K562 (cell line): ENCODE measurements at regions not wholly inside any gene's neighbourhood (a gene's known extent, or its start where the extent isn't known, plus 50 kb on each side); places are given as distances from the start of the nearest gene placed in this dataset.

Experiments
- ATAC-seq: fragments of 200-7000 bp; cut with Tn5 transposase; 3 replicates; pipeline ENCODE4 v1.9.1; 2020; ENCODE audit warnings: moderate library complexity
- BruUV-seq: library from RNA; stranded (reverse); fragments of 400-500 nt; replicated peaks from 2 replicates; lab custom pipeline; 2021; lab: Mats Ljungman, UMichigan
- CTCF ChIA-PET: fragments of 300-600 bp; formaldehyde crosslinking; extraction: SDS; loops from one replicate; lab custom pipeline; 2021; ENCODE audit warnings: low intra/inter-chr PET ratio; lab: Yijun Ruan, JAX
- POLR2A ChIA-PET: fragments of 300-600, 350-650 bp; sonication (Branson Sonifier 250); formaldehyde crosslinking; extraction: SDS; loops from one replicate; lab custom pipeline; 2021; ENCODE audit warnings: antibody characterized with exemption, inconsistent platforms; lab: Yijun Ruan, JAX
- DNase-seq, 4 experiments: peaks; one replicate each; pipeline versions ENCODE4 v3.0.0 to v3.0.0-alpha.2; 2011 to 2018; ENCODE audit warnings: low spot score in 3 of 4, mixed read lengths in 3 of 4; ENCODE audit errors: extremely low read depth in 1 of 4
- FAIRE-seq: peaks from 2 replicates; lab custom pipeline; 2011; peaks lifted over from hg19 to GRCh38; lab: Jason Lieb, UNC
- H2AFZ ChIP-seq: 2 replicates; pipeline ENCODE4 v1.6.0; 2011; ENCODE audit warnings: low read depth, low read length, control low read depth, inconsistent platforms
- H3K27ac ChIP-seq: fragments of 200-600 bp; 3 replicates; pipeline ENCODE4 v1.8.0; 2011; ENCODE audit warnings: low read depth, mild to moderate bottlenecking, control low read depth, inconsistent platforms, low read length, moderate library complexity, mixed read lengths; ENCODE audit errors: extremely low read depth
- H3K27me3 ChIP-seq, 2 experiments: fragments of 300-600 bp in 1 of 2; 2 replicates in 1 of 2; 3 replicates in 1 of 2; pipeline versions ENCODE4 v1.6.0 to v1.8.0; 2011; ENCODE audit warnings: inconsistent platforms in 2 of 2, low read length in 2 of 2, mild to moderate bottlenecking in 1 of 2, mixed read lengths in 1 of 2, moderate library complexity in 1 of 2; ENCODE audit not compliant: control insufficient read depth in 2 of 2, insufficient read depth in 2 of 2
- H3K36me3 ChIP-seq: fragments of 300-600 bp; 3 replicates; pipeline ENCODE4 v1.8.0; 2011; ENCODE audit warnings: mild to moderate bottlenecking, low read length, inconsistent platforms; ENCODE audit not compliant: control insufficient read depth, insufficient read depth
- H3K4me1 ChIP-seq, 2 experiments: fragments of 200-600 bp in 1 of 2; replicated peaks in 1 of 2; 2 replicates in 1 of 2; 3 replicates in 1 of 2; pipeline versions ENCODE4 v1.5.1 to v1.8.0; 2011; ENCODE audit warnings: inconsistent platforms in 2 of 2, low read length in 2 of 2, mild to moderate bottlenecking in 1 of 2, mixed read lengths in 1 of 2, moderate library complexity in 1 of 2; ENCODE audit not compliant: control insufficient read depth in 2 of 2, insufficient read depth in 2 of 2
- H3K4me2 ChIP-seq: 2 replicates; pipeline ENCODE4 v1.6.1; 2011; ENCODE audit warnings: low read length, control low read depth, inconsistent platforms, mixed read lengths; ENCODE audit not compliant: insufficient read depth
- H3K4me3 ChIP-seq: fragments of 200-600 bp; sonication (generic), shearing (Covaris generic); 2 replicates; pipeline ENCODE4 v1.5.1; 2016; ENCODE audit warnings: control low read depth, inconsistent platforms
- H3K79me2 ChIP-seq: fragments of 200-600 bp; 3 replicates; pipeline ENCODE4 v1.8.0; 2011; ENCODE audit warnings: low read length, inconsistent platforms; ENCODE audit not compliant: control insufficient read depth, insufficient read depth
- H3K9ac ChIP-seq, 2 experiments: 2 replicates each; pipeline versions ENCODE4 v1.6.0 to v1.6.1; 2011; ENCODE audit warnings: low read depth in 2 of 2, low read length in 2 of 2, control low read depth in 1 of 2, inconsistent platforms in 1 of 2, mild to moderate bottlenecking in 1 of 2, mixed read lengths in 1 of 2; ENCODE audit not compliant: insufficient read depth in 1 of 2
- H3K9me1 ChIP-seq: one replicate; pipeline ENCODE4 v1.6.0; 2011; ENCODE audit warnings: inconsistent platforms, mild to moderate bottlenecking, low read length, moderate library complexity; ENCODE audit not compliant: control insufficient read depth, insufficient read depth
- H3K9me3 ChIP-seq: replicated peaks from 2 replicates; pipeline ENCODE4 v1.5.1; 2011; ENCODE audit warnings: low read depth, low read length, inconsistent platforms; ENCODE audit not compliant: control insufficient read depth, insufficient read depth
- H4K20me1 ChIP-seq: replicated peaks from 2 replicates; pipeline ENCODE4 v1.6.1; 2011; ENCODE audit warnings: low read length, inconsistent platforms, mixed read lengths; ENCODE audit not compliant: control insufficient read depth, insufficient read depth
- BRD4 ChIP-seq: fragments of 200-600 bp; sonication (generic); IDR thresholded peaks from 2 replicates; pipeline ENCODE4 v1.6.1; 2017; ENCODE audit warnings: inconsistent platforms
- CREBBP ChIP-seq: IDR thresholded peaks from one replicate; pipeline ENCODE4 v1.6.1; 2012; ENCODE audit warnings: low read depth, mild to moderate bottlenecking, control low read depth, inconsistent platforms, low read length
- FOXA1 ChIP-seq: fragments of 450-650 bp; IDR thresholded peaks from 2 replicates; pipeline ENCODE4 v1.6.1; 2016; ENCODE audit warnings: mild to moderate bottlenecking, borderline replicate concordance
- KLF16 ChIP-seq: IDR thresholded peaks from 2 replicates; pipeline ENCODE4 v1.6.1; 2016; ENCODE audit warnings: antibody characterized with exemption
- MEIS2 ChIP-seq: fragments of 450-650 bp; IDR thresholded peaks from 2 replicates; pipeline ENCODE4 v1.6.1; 2014; ENCODE audit warnings: mild to moderate bottlenecking; ENCODE audit not compliant: partially characterized antibody
- NFE2 ChIP-seq: IDR thresholded peaks from 2 replicates; pipeline ENCODE4 v1.6.1; 2014; ENCODE audit warnings: antibody characterized with exemption, low read depth
- PBX2 ChIP-seq, 2 experiments: IDR thresholded peaks in 1 of 2; conservative IDR thresholded peaks in 1 of 2; 2 replicates each; pipeline ENCODE4 v1.6.1; 2016; ENCODE audit warnings: low read depth in 2 of 2, mild to moderate bottlenecking in 1 of 2, missing compliant biosample characterization in 1 of 2, missing genetic modification characterization in 1 of 2, moderate library complexity in 1 of 2
- PTBP1 ChIP-seq: fragments of 200-400 bp; formaldehyde crosslinking; IDR thresholded peaks from 2 replicates; pipeline ENCODE4 v1.6.1; 2017; ENCODE audit warnings: low read depth, low read length
- SMARCB1 ChIP-seq: IDR thresholded peaks from 2 replicates; pipeline ENCODE4 v1.6.1; 2011; ENCODE audit warnings: improper control_type of control experiment, low read depth; ENCODE audit not compliant: insufficient read length
- TCF15 ChIP-seq: fragments of 250-450 bp; sonication (Bioruptor Pico); IDR thresholded peaks from 2 replicates; pipeline ENCODE4 v1.8.0; 2022; ENCODE audit warnings: moderate library complexity, mild to moderate bottlenecking, inconsistent platforms
- TCF7 ChIP-seq: sonication (generic); IDR thresholded peaks from 2 replicates; pipeline ENCODE4 v1.6.1; 2016; ENCODE audit warnings: antibody characterized with exemption, borderline replicate concordance
- ZNF197 ChIP-seq: fragments of 200-800 bp; sonication (Bioruptor generic); IDR thresholded peaks from 2 replicates; pipeline ENCODE4 v1.6.1; 2016; ENCODE audit warnings: low read depth, missing genetic modification characterization, missing compliant biosample characterization
- ZNF41 ChIP-seq: fragments of 250-450 bp; sonication (Bioruptor Pico); conservative IDR thresholded peaks from 2 replicates; pipeline ENCODE4 v1.4.0; 2020; ENCODE audit warnings: mild to moderate bottlenecking
- WGBS: fragments of 100-300 bp; shearing (Covaris generic); methylation state at CpG from one replicate; pipeline ENCODE4 v1.1.6; 2016; ENCODE audit warnings: low coverage, mixed read lengths; ENCODE audit not compliant: insufficient coverage; ENCODE audit errors: missing lambda C conversion rate; 5-methylcytosine and 5-hydroxymethylcytosine counted together
- in situ Hi-C: fragments of 300-500 bp; cut with MboI; formaldehyde crosslinking; loops from 4 replicates; pipeline ENCODE4 v1.15.0; 2018; ENCODE audit warnings: inconsistent platforms, mixed read lengths
- intact Hi-C: fragments of 100-400 bp; cut with micrococcal nuclease; formaldehyde crosslinking; loops from 2 replicates; pipeline ENCODE4 v1.14.2; 2022
- TF ChIP-seq, protein P1 (sequence below): fragments of 250-450 bp; sonication (Bioruptor Pico); IDR thresholded peaks from 2 replicates; pipeline ENCODE4 v1.8.0; 2022; ENCODE audit warnings: inconsistent platforms, mild to moderate bottlenecking, moderate library complexity, borderline replicate concordance
- TF ChIP-seq, protein P2 (sequence below): fragments of 450-650 bp; formaldehyde crosslinking; conservative IDR thresholded peaks from 2 replicates; pipeline ENCODE4 v1.4.0; 2022; ENCODE audit warnings: mild to moderate bottlenecking, missing genetic modification characterization
- TF ChIP-seq, protein P3 (sequence below): fragments of 250-450 bp; sonication (Bioruptor Pico); IDR thresholded peaks from 2 replicates; pipeline ENCODE4 v1.4.0; 2020; ENCODE audit warnings: mild to moderate bottlenecking, moderate library complexity
- TF ChIP-seq, protein P4 (sequence below): fragments of 250-450 bp; sonication (Bioruptor Pico); IDR thresholded peaks from 2 replicates; pipeline ENCODE4 v1.9.0; 2021; ENCODE audit warnings: mild to moderate bottlenecking

DNA sequence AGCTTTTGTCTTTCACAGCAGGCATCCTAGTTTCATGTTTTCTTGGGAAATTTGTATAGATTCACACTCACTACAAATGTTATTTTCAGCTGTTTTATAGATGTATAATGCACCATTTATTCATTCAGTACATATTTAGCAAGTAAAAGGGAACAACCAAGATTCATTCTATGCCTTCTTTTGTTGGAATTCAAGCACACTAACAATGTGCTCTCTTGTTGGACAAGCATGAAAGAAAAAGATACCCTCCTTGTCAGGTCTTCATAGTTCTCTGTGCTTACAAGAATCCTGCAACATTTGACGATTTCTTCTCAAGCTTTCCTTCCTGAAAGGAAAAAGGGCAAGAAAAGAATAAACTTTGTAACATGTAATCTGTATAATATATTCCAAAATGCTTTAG lies 456.0 kb downstream of the USP25 start:
- H3K9ac ChIP-seq = no peak overlapping the region
- no TSS peak for BruUV-seq
- H3K79me2 ChIP-seq = no peaks in the 10 kb centered on the region
- H3K27me3 ChIP-seq = no peaks in the 10 kb centered on the region
- in situ Hi-C loops (no loop called here), intact Hi-C loops (no loop called here)
- no peak overlapping the region for H2AFZ ChIP-seq
- no peaks in the 10 kb centered on the region for H3K36me3 ChIP-seq
- H3K9me3 ChIP-seq = no peaks in the 10 kb centered on the region
- H3K4me1 ChIP-seq = no peaks in the 10 kb centered on the region
- no peak overlapping the region for H3K4me2 ChIP-seq
- H3K9me1 ChIP-seq = no peaks in the 10 kb centered on the region
- H3K4me3 ChIP-seq = no peak overlapping the region
- WGBS = 0% methylated on average over 1 of the region's 1 CpG
- DNase-seq (no peak), FAIRE-seq (no peak), ATAC-seq (no peak)
- no peak overlapping the region for H3K27ac ChIP-seq
- ChIA-PET POLR2A (no interaction called here), CTCF (no interaction called here)
- no peaks in the 10 kb centered on the region for H4K20me1 ChIP-seq
- TF ChIP-seq ZNF41 (CRISPR knock-in tag) (no peak), SMARCB1 (no peak), MEIS2 (no peak), TCF7 (no peak), BRD4 (no peak), TCF15 (no peak), CREBBP (no peak), PBX2 (CRISPR knock-in tag; IDR thresholded peaks at IDR 0.05; ENCODE audit: low read depth) (no peak), PBX2 (tag; conservative IDR thresholded peaks at IDR 0.05; ENCODE audit: low read depth) (no peak), KLF16 (no peak), NFE2 (no peak), ZNF197 (no peak), PTBP1 (no peak), FOXA1 (no peak)
- TF ChIP-seq, protein P1, sequence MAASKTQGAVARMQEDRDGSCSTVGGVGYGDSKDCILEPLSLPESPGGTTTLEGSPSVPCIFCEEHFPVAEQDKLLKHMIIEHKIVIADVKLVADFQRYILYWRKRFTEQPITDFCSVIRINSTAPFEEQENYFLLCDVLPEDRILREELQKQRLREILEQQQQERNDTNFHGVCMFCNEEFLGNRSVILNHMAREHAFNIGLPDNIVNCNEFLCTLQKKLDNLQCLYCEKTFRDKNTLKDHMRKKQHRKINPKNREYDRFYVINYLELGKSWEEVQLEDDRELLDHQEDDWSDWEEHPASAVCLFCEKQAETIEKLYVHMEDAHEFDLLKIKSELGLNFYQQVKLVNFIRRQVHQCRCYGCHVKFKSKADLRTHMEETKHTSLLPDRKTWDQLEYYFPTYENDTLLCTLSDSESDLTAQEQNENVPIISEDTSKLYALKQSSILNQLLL = no peak
- TF ChIP-seq, protein P2, sequence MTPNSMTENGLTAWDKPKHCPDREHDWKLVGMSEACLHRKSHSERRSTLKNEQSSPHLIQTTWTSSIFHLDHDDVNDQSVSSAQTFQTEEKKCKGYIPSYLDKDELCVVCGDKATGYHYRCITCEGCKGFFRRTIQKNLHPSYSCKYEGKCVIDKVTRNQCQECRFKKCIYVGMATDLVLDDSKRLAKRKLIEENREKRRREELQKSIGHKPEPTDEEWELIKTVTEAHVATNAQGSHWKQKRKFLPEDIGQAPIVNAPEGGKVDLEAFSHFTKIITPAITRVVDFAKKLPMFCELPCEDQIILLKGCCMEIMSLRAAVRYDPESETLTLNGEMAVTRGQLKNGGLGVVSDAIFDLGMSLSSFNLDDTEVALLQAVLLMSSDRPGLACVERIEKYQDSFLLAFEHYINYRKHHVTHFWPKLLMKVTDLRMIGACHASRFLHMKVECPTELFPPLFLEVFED = no peak
- TF ChIP-seq, protein P3, sequence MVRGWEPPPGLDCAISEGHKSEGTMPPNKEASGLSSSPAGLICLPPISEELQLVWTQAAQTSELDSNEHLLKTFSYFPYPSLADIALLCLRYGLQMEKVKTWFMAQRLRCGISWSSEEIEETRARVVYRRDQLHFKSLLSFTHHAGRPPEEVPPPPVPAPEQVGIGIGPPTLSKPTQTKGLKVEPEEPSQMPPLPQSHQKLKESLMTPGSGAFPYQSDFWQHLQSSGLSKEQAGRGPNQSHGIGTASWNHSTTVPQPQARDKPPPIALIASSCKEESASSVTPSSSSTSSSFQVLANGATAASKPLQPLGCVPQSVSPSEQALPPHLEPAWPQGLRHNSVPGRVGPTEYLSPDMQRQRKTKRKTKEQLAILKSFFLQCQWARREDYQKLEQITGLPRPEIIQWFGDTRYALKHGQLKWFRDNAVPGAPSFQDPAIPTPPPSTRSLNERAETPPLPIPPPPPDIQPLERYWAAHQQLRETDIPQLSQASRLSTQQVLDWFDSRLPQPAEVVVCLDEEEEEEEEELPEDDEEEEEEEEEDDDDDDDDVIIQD (CRISPR knock-in tag) = no peak
- TF ChIP-seq, protein P4, sequence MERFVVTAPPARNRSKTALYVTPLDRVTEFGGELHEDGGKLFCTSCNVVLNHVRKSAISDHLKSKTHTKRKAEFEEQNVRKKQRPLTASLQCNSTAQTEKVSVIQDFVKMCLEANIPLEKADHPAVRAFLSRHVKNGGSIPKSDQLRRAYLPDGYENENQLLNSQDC (CRISPR knock-in tag) = no peak
